HUDEP-2 (cell line): ENCODE measurements at regions not wholly inside any gene's neighbourhood (a gene's known extent, or its start where the extent isn't known, plus 50 kb on each side); places are given as distances from the start of the nearest gene placed in this dataset.

ENCODE experiments used
- DNase-seq, 76 experiments: peaks; one replicate each; lab custom pipeline; 2025; ENCODE audit not compliant: unreplicated experiment in 76 of 76; lab: John Stamatoyannopoulos, UW

DNA sequence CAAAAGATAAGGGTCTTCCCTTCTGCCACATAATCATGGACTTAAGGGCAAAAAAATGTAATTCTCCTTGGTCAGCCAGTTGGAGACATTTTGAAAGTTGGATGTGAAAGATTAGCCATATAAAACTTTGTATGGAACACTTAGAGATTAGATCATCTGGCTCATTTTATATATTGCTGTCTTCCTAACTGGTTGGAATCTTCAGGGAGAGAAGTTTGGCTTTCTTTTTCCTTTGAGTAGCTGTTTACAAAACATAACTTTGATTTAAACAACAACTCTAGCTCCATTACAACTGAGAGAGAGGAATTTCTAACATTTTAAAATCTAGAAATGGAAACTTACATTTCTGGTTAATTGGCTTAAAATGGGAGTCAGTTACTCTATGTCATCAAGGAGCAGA, 132.7 kb downstream of the RDH14 start:
- DNase-seq: no peak

DNA sequence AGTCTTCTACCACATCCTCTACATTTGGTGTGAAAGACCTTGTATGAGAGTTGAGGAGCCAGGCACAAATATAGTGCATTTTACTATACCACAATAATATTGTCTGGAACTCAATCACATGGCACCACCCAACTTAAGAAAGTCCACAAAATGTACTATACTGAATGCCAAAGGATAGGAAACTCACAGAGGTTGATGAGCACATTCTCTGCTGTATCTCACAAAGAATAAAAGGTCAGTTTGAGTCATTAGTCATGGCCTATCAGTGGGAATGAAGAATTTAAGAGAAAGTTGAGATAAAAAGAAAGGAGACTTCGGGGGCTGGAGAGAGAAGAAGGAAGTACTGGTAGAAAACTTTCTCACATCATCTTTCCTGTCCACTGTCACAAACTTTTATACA, 134.3 kb downstream of the RDH14 start:
- DNase-seq: no peak

DNA sequence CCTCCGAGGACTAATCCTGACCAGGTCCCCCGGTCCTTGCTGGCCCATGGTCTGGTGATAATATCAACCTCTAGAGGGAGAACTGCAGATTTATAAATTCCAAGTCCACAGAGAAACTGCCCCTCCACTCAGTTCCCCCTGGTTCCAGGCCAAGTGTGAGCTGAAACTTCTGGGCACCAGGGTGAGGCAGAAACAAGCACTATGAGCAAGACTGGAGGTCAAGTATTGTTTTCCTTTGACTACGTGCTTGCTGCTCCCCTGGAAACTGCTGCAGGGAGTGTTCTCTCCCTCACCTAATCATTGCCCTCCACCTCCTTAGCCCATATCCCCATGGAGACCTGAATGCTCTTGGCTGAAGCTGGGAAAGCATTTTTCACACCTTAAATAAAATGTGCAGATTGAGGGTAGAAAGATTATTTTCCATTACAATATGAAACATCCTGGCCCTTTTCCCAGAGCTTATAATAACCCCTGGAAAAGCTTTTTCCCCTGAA, 135.2 kb downstream of the RDH14 start:
- no peak for DNase-seq

DNA sequence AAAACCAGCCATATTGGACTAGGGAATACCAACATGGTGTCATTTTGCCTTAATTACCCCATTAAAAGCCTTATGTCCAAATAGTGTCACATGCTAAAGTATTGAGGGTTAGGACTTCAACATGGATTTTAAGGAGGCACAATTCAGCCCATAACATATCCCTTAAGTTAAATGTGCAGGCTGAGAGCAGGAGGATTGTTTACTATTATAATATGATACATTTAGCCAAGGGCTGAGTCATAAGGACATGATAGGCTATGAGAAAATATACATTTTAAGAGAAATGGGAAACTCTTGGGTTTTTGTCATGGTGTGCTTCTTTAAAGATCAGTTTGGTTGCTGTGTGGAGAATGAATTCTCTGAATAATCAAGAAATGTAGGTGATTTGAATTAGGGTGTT, 136.8 kb downstream of the RDH14 start:
- no peak for DNase-seq

DNA sequence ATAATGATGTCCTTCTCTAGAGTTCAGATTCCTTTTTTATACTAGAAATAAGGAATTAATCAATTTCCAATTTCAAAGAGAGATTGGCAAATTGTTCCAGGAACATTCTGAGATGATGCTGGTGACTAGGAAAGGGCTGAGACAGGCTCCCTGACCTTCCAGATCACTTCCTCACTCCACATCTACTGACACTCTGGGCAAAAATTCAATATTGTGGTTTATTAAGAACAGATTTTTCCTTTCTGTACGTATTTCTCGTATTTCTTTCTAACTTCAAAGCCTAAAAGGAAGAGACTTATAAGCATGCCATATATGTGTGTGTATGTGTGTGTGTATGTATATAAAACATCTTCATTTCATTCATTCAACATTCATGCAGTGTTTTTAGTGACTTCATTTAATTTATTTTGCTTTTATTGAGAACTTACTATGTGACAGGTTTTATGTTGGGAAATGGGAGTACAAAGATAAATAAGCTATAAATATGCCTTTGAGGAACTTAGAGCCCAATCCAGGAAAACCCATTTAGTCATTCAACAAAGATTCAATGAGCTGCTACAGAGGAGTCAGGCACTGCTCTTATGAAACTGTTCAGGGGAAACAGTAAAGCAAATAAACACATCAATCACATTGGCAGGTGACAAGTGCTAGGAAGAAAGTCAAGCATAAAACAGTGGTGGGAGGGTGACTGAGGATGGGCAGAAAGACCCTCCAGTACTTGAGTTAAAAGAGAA, 137.9 kb downstream of the RDH14 start:
- DNase-seq: no peak

DNA sequence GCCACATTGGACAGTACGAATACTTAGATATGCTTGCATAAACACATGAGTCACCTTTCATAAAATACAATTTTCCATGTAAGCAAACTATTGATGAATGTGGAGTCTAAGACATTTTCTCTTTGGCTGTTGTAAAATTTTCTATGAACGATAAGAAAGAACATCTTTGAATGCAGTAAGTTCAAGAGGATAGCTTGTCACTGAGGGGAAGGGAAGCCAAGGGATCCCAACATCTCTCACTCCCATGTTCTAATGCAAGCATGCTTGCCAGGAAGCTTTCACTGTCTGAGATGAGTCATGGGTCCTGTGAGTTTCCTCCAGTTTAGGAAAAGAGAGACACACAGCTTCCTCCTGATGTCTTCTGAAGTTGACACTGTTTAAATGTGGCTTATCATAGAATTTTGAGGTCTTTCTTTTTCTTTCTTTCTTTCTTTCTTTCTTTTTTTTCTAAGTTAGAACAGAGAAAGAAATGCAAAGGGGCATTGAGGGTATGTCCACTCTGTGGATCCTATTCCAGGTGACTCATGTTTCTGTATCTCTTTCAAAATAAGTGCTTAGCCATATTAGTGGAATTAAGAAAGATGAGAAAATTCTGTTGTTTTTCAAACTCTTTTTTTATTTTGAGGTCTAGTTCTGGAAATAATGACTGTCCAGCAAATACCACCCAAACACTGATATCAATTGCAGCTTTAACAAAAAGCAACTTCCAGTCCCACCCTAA, 146.6 kb downstream of the RDH14 start:
- no peak for DNase-seq

DNA sequence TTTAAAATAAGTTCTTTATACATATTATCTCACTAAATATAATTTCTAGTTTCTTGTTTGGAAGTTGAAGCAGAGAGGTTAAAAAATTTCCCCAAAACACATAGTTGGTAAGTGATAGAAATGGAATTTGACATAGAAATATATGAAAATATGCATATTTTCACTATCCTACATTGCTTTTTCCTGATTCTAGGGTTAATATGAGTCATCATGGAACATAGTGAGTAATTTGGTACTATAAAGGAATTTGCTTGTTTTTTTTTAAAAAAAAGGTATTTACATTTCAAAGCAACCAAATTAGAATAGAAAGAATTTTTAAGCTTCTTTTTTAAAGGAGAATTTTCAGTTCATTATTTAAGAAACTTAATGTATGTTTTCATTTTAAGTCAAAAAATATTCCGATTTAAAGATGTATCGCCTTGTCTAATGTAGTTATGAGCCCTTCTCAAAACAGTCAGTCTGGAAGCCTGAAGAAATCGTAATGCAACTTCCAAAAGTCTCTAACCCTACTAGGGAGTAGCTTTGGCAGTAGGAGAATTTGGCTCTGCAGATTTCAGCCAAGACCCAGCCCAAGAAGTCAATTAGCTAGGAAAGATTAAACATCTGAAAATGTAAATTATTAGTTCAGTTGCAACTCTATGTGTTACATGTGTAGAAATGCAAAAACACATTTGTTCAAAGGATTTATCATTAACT, 147.3 kb downstream of the RDH14 start:
- DNase-seq: no peak

DNA sequence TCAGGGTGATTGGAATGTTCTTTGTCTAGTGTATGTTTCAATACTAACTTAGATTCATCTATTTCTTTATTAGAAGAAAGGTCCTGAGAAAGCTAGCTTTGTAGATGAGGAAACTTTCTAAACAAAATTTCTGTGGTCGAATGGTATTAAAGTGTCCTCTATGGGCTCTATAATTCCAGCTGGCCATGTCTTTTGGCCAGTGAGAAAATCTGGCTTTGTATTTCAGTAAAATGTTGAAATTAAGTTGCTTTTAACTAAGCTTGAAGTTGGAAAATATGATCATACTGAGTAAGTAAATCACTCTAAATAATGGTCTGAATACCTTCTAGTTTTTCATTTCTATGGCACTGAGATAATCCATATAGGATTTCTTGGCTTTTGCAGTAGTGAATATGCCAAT, 148.8 kb downstream of the RDH14 start:
- DNase-seq: no peak

DNA sequence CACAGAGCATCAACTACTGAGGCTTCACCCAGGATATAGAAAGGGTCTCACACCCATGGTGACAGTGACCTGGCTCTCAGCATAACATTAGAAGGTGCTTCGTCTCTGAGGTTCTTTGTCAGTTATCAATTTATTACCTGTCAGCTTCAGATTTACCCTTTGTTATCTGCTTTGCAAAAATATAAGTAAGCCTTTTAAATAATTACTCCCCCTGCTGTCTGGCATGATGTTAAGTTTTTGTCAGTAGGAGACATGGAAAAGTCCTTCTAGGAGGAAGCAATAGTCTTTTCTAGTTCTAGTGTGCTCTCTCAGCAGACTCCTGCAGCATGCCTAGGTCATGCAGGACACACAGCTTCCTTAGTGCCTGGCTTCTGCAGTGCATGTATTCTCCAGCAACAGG, 149.9 kb downstream of the RDH14 start:
- DNase-seq: no peak

DNA sequence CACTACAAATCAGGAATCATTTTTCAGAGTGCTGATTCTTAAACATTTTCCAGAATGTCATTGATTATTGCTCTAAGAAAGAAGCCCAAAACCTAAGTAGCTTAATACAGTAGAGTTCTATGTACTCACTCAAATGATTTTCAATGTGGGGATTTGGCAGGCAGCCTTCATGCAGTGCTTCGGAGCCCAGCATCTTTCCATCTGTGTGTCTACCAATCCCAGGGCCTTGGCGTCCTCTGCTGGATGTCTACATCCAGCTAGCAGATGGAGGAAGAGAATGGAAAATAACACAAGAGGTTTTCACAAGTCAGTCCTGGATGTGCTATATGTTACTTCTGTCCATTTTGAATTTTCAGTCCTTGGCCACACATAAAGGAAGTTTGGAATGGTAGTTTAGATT, 151.8 kb downstream of the RDH14 start:
- DNase-seq: no peak

DNA sequence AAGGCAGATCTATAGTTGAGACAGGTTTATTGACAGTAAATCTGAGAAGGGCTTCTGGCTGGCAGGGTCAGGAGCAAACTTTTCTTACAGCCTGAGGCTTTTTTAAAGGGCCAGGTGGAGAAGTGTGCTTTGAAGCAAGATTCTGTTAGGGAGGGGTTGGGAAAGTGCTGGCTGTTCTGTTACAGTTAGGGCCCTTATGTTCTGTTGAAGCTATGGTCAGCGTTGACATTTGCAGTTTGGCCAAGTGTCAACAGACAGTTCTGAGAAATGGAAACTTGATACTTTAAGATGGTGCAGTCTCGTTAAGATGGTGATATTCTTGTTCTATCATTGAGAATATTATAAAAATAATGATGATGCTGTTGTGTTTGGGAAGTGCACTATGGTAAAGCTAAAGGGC, 154.2 kb downstream of the RDH14 start:
- no peak for DNase-seq

DNA sequence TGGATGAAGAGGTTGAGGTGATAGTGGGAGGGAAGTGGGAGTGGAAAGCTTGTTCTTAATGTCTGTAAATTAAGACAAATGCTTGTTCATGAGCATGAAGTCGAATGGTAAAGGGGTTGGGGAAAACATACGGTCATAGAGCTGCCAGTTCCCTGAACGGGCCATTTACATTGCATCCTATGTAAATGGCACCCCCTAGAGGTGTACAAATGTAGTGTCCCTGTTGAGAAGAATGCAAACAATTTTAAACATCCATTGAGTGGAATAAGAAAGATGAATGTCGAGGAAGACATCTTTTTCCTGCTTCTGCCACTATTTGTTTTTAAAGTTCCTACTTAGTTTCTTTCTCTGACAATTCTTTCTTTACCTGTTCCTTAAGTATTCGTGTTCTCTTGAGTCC, 155.7 kb downstream of the RDH14 start:
- DNase-seq: peak in 4 of 76 experiments; percentile 2 to 9 (median 7)

DNA sequence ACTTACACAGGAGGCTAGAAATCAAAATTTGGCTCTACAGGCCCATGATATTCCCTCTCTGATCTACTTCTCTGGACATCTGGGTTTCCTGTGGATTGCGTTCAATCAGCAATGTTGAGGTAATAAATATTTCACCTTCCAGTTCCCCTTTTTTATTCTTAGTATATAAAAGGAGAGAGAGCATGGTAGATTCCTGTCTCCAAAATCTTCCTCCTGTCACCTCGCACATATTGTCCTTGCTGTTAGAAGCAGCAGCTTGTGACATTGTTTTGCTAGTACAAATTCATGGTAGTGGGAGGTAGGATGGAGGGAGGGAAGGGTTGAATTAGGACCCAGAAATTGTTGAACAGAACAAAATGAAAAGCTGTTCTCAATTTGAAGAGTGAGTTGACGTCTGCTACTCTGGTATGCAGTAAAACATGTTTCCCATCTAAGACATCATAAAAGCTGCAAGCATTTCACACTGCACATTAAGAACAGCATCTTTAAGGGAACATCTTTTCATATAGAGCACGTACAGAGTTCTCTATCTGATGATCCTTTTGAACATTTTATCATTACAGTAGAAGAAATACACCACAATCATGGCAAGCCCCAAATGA, 156.4 kb downstream of the RDH14 start:
- no peak for DNase-seq

DNA sequence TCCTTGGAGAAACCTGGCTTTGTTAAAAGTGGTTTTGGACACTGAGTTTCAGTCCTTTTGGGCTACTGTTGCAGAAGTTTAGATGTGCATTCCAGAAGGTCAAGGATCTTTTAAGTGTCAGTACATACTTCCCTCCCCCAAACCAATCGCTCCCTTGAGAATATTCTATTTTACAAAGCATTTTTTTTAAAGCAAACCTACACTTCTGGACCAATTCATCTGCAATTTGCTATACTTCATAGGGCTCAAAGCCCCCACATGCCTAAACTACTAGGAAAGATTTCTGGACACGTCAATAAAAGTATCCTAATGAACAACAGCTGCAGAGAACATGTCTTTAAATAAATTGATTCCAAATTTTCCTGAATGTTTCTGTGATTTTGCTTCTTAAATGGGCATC, 157.6 kb downstream of the RDH14 start:
- DNase-seq: no peak

DNA sequence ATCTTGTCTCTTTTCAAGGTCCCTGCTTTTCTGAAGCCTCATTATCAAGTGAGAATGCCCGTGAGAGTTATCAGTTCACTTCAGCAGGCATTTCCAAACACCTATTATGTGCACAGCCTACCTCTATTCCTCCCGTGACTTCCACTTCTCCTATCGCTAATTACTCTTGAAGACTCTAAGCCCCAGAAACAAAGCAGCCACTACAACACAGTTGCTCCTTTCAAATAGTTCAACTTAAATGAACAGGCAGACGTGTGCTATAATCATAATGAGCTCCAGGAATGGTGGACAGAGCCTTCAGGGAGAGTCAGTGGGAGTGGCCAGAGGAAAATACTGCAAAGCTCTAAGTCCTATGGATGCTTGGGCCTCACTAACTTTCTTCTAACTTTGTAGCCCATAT, 159.0 kb downstream of the RDH14 start:
- DNase-seq: no peak

DNA sequence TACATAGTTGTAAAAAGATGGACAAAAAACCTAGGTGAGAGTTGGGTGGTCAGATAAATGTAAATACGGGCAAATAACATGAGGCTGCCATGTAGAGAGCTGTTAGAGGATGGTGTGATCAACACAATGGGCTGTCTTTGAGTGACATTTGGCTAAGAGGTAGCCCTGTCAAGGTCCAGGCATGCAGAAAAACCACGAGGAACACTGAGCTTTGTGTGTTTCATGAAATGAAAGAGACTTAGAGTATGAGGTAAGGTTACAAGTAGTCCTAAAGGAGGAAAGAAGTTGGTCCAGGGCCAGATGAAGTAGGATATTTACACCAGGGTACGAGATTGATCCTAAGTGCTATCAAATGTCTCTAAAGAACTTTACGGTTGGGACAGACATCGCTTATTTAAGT, 160.9 kb downstream of the RDH14 start:
- no peak for DNase-seq

DNA sequence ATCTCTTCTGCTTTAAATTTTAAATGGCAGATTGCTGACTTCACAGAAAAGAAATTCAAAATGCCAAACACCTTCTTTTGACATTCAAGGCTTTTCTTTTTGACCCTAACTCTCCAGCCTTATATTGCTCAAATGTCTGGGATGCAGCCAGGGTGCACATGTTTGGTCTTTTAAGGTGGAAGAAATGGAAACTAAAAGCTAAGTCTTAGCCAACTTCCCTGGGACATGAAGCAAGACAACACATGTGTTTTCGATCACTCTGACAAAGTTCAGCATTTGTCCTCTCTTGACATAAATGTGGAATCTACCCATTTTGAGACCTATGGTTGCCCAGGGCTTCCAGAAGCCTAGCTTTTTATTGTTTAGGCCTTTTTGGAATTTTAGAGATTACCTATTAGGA, 161.6 kb downstream of the RDH14 start:
- DNase-seq: no peak

DNA sequence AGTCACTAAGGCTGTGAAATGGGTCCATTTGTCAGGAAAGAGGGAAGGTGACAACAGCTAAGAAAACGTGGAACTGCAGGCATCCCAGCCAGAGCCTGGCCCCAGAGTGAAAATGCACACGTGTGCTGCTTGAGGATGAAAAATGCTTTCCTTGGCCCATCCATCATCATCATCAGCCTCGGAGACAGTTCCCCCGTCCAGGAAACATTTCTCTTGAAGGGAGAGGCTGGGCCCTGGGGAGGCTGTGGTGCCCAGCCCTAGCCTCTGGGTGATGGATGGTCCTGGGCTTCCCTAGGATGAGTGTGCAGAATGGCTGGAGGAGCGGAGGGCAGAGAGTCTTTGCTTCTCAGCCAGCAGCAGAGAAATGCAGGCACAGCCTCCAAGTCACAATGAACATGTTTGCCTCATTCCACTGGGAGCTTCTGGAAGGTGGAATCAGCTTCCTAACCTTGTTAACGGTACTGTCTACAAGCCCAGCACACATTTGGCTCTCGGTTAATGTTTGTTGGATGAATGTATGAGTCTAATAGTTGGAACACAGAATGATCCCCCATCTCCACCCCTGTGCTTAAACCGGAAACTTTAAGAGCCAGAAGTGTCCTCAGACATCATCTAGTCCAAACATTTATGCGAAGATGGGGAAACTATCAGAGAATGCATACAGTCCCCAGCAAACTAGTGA, 164.0 kb downstream of the RDH14 start:
- no peak for DNase-seq

DNA sequence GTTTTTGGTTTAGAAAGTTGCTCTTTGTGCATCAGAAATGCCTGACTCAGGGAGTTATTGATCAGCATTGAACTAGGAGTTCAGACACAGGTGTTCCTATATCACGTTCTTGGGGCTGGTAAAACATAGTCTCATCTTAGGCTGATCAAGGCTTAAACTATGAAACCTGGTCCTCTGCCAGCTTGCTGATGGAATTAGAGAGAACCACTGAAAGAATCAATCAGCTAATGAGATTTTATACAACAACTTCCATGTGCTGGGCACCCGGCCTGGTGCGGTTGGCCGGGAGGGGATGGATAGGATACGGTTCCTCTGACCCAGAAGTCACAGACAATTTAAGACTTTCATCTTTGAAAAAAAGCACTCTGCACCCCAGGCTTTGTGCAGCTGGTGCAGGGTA, 164.9 kb downstream of the RDH14 start:
- no peak for DNase-seq

DNA sequence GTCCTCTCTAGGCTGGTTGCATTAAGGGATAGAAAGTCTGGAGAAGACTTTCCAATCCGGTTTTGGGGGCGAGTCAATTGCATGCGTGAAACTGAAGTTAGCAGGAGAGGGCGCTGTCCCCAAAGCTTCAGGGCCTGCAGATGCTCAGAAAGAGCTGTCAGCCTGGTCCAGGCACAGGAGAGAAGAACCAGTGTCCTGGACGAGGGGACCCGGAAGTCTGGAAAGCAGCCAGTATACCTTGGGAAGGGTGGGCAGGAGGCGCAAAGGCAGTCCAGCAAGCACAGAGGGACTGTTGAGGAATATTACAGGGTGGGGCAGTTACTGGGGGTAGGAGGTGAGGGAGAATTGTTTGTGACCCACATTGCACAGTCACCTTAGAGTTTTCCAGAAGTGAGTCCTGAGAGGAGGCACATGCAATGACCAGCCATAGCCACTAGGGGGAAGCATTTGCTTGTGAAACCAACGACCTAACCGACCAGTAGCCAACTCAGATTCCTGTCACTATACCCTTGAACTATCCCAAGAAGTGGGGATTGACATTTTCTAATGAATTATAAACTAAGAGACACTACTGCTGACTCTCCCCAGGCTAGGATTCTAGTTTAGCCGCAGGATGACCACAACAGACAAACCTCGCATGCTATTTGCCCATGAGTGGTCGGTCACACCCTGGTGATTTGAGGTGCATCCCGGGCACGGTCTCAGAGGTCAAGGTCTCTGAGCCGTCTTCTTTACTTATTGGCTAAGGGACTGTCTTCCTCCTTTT, 172.8 kb downstream of the RDH14 start:
- peak in 51 of 76 experiments; percentile 2 to 67 (median 26) for DNase-seq
